Right lobe of liver (tissue), 6 donors: ENCODE measurements at regions not wholly inside any gene's neighbourhood (a gene's known extent, or its start where the extent isn't known, plus 50 kb on each side); places are given as distances from the start of the nearest gene placed in this dataset.

Experiments used
- ATAC-seq, 4 donors: fragments of 200-7000 bp; cut with Tn5 transposase; one replicate each; pipeline ENCODE4 v1.9.1; 2020; ENCODE audit warnings: mild to moderate bottlenecking in 4 of 4, moderate library complexity in 4 of 4
- DNase-seq, 3 donors: peaks; one replicate each; pipeline ENCODE4 v3.0.0-alpha.2; 2020
- H3K27ac ChIP-seq, 3 donors: fragments of 200-600 bp; one replicate each; pipeline ENCODE4 v1.8.0; 2022
- H3K27me3 ChIP-seq, 2 donors: fragments of 200-600 bp; one replicate each; pipeline ENCODE4 v1.8.0; 2022
- H3K36me3 ChIP-seq, 4 donors: fragments of 200-600 bp; sonication (generic) in 1 of 4; one replicate each; pipeline versions ENCODE4 v1.5.1 to v1.8.0; 2017 to 2022; ENCODE audit warnings: control low read depth in 1 of 4
- H3K4me1 ChIP-seq, 4 donors: fragments of 200-600 bp; sonication (generic) in 1 of 4; one replicate each; pipeline versions ENCODE4 v1.5.1 to v1.8.0; 2017 to 2022; ENCODE audit warnings: control low read depth in 1 of 4
- H3K4me3 ChIP-seq, 3 donors: fragments of 200-600 bp; one replicate each; pipeline ENCODE4 v1.8.0; 2022
- H3K9me3 ChIP-seq, 4 donors: fragments of 200-600 bp; sonication (generic) in 1 of 4; one replicate each; pipeline versions ENCODE4 v1.5.1 to v1.8.0; 2017 to 2022; ENCODE audit warnings: control low read depth in 1 of 4
- CTCF ChIP-seq, 4 donors: fragments of 200-600 bp in 3 of 4; fragments of 450-650 bp in 1 of 4; IDR thresholded peaks; one replicate each; pipeline versions ENCODE4 v1.5.1 to v1.8.0; 2016 to 2022; ENCODE audit warnings: antibody characterized with exemption in 4 of 4, mild to moderate bottlenecking in 2 of 4
- POLR2A ChIP-seq: fragments of 450-650 bp; IDR thresholded peaks from one replicate; pipeline ENCODE4 v1.6.1; 2017; ENCODE audit warnings: antibody characterized with exemption, mild to moderate bottlenecking
- WGBS: methylation state at CpG from one replicate; pipeline ENCODE4 v1.1.6; 2018; ENCODE audit warnings: low coverage, low lambda C conversion rate; ENCODE audit not compliant: insufficient coverage; ENCODE audit errors: missing lambda C conversion rate; 5-methylcytosine and 5-hydroxymethylcytosine counted together
- intact Hi-C, 2 donors: fragments of 100-400 bp; cut with DNase I; formaldehyde crosslinking; loops; one replicate each; pipeline versions ENCODE4 v1.11.2 to v1.14.1; 2022
- donor health status: DM: no; HTN: yes; CAD: no.
- donor health status: DM: no; HTN: no; CAD: no.
- donor health status: DM: no; HTN: no; CAD: no.
- donor health status: DM: no; HTN: yes; CAD: no.
- donor health status: DM: no; HTN: yes; CAD: no.

GRCh38 chr4:146095091-146095690 is 80.3 kb upstream of the LSM6 start:
- Histone ChIP-seq H3K36me3 (no peaks in the 10 kb centered on the region), H3K9me3 (no peaks in the 10 kb centered on the region), H3K4me1 (no peaks in the 10 kb centered on the region), H3K4me3 (no peak overlapping the region), H3K27ac (no peak overlapping the region), H3K27me3 (no peaks in the 10 kb centered on the region)
- peak in 3 of 4 donors; percentile 60 to 65 (median 65) for ATAC-seq
- intact Hi-C loops = no loop called here
- DNase-seq = no peak
- 47% methylated on average over 4 of the region's 4 CpGs for WGBS
- TF ChIP-seq CTCF (IDR thresholded peaks at IDR 0.05) (peak; percentile 58 to 90 (median 70)), POLR2A (no peak)

DNA sequence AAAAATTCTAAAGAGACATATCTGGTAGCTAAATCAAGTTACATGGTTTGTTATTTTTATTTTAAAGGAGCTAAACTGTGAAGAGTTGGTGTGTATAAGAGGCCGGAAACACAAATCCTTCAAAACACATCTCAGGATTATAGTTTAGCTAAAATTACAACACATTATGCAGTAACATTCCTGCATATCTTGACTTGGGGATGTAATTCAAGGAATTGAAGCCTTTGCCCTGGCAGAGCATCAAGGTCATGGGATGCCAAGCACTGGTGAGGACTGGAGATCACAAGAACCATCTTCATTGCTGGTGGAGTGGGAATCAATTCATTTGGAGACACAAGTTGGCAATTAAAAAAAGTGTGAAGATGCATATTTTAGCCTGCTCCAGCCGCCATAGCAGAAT is 86.8 kb upstream of the LSM6 start:
- TF ChIP-seq POLR2A = no peak
- no peak for TF ChIP-seq CTCF (IDR thresholded peaks at IDR 0.05)
- intact Hi-C loops = no loop called here
- ATAC-seq (no peak), DNase-seq (no peak)
- no peak overlapping the region for H3K27ac ChIP-seq
- no peaks in the 10 kb centered on the region for H3K9me3 ChIP-seq
- no peak overlapping the region for H3K4me3 ChIP-seq
- H3K27me3 ChIP-seq = no peaks in the 10 kb centered on the region
- 86% methylated on average over 2 of the region's 2 CpGs for WGBS
- H3K4me1 ChIP-seq = no peaks in the 10 kb centered on the region
- H3K36me3 ChIP-seq = no peaks in the 10 kb centered on the region

GRCh38 chr4:146087856-146088255 is 87.7 kb upstream of the LSM6 start:
- intact Hi-C loops = no loop called here
- no peak for DNase-seq
- Histone ChIP-seq H3K4me1 (no peaks in the 10 kb centered on the region), H3K36me3 (no peaks in the 10 kb centered on the region), H3K9me3 (no peaks in the 10 kb centered on the region), H3K27me3 (no peaks in the 10 kb centered on the region), H3K4me3 (no peak overlapping the region), H3K27ac (no peak overlapping the region)
- no peak for TF ChIP-seq POLR2A
- no peak for TF ChIP-seq CTCF (IDR thresholded peaks at IDR 0.05)
- no peak for ATAC-seq
- WGBS = 71% methylated on average over 5 of the region's 5 CpGs

DNA sequence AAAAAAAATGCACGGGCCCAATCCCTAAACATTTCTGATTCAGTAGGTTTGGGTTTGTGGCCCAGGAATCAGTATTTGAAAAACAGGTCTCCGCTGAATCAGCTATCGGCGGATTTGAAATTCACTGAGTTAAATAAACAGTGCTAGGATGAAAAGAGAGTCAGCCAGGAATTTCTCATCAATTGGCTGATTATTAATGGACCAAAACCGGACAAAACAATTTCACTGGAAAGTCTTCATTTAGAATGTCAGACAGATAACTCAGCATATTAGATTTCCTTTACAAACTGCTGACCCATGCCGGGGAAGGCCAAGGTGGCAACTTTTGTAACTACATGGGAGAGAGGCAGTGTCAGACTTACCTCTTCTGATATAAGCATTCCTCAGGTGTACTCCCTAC is 99.4 kb upstream of the LSM6 start:
- intact Hi-C loops = no loop called here
- WGBS = 73% methylated on average over 5 of the region's 6 CpGs

More for the DNA sequence above, 99.4 kb upstream of the LSM6 start:
- TF ChIP-seq POLR2A = no peak
- TF ChIP-seq CTCF (IDR thresholded peaks at IDR 0.05) = no peak
- DNase-seq (no peak), ATAC-seq (no peak)
- no peaks in the 10 kb centered on the region for H3K27me3 ChIP-seq
- H3K36me3 ChIP-seq = no peaks in the 10 kb centered on the region
- H3K4me3 ChIP-seq = no peak overlapping the region
- no peaks in the 10 kb centered on the region for H3K9me3 ChIP-seq
- H3K4me1 ChIP-seq = no peaks in the 10 kb centered on the region
- no peak overlapping the region for H3K27ac ChIP-seq
